ENCODE measurements at regions not wholly inside any gene's neighbourhood (a gene's known extent, or its start where the extent isn't known, plus 50 kb on each side); places are given as distances from the start of the nearest gene placed in this dataset.

GRCh38 chr15:95475067-95475466 lies 855.4 kb upstream of the NR2F2 start:
- no peak for TF ChIP-seq CTCF (IDR thresholded peaks at IDR 0.05; ENCODE audit: extremely low read depth, insufficient read depth, missing control alignments)
- in situ Hi-C loops (cut with MboI; ENCODE audit: low pct_unique_long_range_greater_than_20kb, low sequenced_read_pairs, unreplicated experiment), result no loop called here
- DNase-seq (ENCODE audit: low spot score), result no peak

GRCh38 chr15:95479308-95479707 lies 851.2 kb upstream of the NR2F2 start:
- in situ Hi-C loops (cut with MboI; ENCODE audit: low pct_unique_long_range_greater_than_20kb, low sequenced_read_pairs, unreplicated experiment), result no loop called here
- TF ChIP-seq CTCF (IDR thresholded peaks at IDR 0.05; ENCODE audit: extremely low read depth, insufficient read depth, missing control alignments), result no peak
- DNase-seq (ENCODE audit: low spot score), result no peak

GRCh38 chr15:95485367-95485766 lies 845.1 kb upstream of the NR2F2 start:
- DNase-seq (ENCODE audit: low spot score), result no peak
- TF ChIP-seq CTCF (IDR thresholded peaks at IDR 0.05; ENCODE audit: extremely low read depth, insufficient read depth, missing control alignments), result no peak
- in situ Hi-C loops (cut with MboI; ENCODE audit: low pct_unique_long_range_greater_than_20kb, low sequenced_read_pairs, unreplicated experiment), result no loop called here

- DNase-seq (ENCODE audit: low spot score), result no peak
- TF ChIP-seq CTCF (IDR thresholded peaks at IDR 0.05; ENCODE audit: extremely low read depth, insufficient read depth, missing control alignments), result no peak
- in situ Hi-C loops (cut with MboI; ENCODE audit: low pct_unique_long_range_greater_than_20kb, low sequenced_read_pairs, unreplicated experiment), result no loop called here
Observed at GRCh38 chr15:95486224-95486623, 844.3 kb upstream of the NR2F2 start.

- DNase-seq (ENCODE audit: low spot score), result no peak
- in situ Hi-C loops (cut with MboI; ENCODE audit: low pct_unique_long_range_greater_than_20kb, low sequenced_read_pairs, unreplicated experiment), result no loop called here
- TF ChIP-seq CTCF (IDR thresholded peaks at IDR 0.05; ENCODE audit: extremely low read depth, insufficient read depth, missing control alignments), result no peak
Observed at GRCh38 chr15:95489103-95489502, 841.4 kb upstream of the NR2F2 start.

- no peak for DNase-seq (ENCODE audit: low spot score)
- in situ Hi-C loops (cut with MboI; ENCODE audit: low pct_unique_long_range_greater_than_20kb, low sequenced_read_pairs, unreplicated experiment), result no loop called here
- no peak for TF ChIP-seq CTCF (IDR thresholded peaks at IDR 0.05; ENCODE audit: extremely low read depth, insufficient read depth, missing control alignments)
Observed at GRCh38 chr15:95492388-95493070, 838.0 kb upstream of the NR2F2 start.
